GM21529 (cell line): ENCODE measurements at regions not wholly inside any gene's neighbourhood (a gene's known extent, or its start where the extent isn't known, plus 50 kb on each side); places are given as distances from the start of the nearest gene placed in this dataset.

Experiments
- ATAC-seq: cut with Tn5 transposase; IDR thresholded peaks from one replicate; pipeline ENCODE4 v1.9.1; 2021; ENCODE audit not compliant: unreplicated experiment

DNA sequence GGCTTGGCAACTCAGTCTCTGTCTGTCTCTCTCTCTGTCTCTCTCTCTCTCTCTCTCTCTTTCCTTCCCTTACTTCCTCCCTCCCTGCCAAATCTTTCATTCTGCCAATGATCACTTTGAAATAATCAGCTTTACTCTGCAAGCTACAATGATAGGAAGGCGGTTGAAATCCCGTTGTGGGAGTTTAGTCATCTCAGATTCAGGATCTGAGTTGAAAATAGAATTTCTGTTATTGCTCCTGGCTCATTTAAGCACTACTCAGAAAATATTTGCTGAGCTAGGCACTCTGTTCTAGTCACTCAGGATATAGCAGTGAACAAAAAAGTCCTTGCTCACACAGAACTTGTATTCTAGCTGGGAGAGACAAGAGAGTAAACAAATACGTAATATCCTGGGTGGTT, 56.3 kb upstream of the DCTD start:
- ATAC-seq: no peak

DNA sequence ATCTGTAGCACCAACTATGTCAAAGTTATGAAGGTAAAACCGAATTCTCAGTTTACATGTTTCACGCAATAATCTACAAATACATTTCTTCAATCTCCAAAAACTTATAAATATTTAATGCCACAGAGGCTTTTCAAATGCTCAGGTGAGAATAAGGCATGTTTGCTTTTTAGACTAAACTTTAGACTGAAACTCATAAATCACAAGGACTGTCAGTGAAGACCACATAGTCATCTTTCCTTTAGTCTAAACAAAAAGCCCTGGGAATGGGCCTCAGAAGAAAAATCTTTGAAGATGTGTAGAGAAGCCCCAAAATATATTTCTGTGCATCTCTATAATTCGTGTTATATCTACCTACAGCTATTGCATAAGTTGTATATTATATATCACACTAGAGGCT, 54.5 kb upstream of the DCTD start:
- no peak for ATAC-seq

DNA sequence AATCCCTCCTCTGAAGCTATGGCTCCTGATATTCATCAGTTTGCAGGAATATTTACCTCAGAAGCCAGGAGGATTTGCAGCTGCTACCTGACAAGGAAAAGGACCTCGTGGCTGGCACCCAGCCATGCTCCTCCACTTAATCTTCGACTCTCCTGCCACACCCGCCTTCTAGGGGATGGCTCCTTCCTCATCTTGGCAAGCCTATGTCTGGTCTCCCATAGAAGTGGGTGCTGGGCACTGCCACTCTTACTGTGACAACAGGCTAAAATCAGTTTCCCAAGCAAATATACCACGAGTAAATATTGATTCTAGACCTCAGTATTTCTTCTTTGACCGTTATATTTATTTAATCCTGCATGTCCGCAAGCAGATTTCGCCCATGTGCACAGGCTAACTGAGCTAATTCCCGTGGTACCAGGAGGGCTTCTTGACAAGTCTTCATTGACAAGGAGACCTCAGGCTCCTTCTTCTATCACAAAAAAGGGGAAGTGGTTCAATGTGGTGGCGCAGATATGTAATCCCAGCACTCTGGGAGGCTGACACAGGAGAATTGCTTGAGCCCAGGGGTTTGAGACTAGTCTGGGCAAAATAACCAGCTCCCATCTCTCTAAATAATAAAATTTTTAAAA, 52.6 kb upstream of the DCTD start:
- peak; percentile 65 for ATAC-seq

DNA sequence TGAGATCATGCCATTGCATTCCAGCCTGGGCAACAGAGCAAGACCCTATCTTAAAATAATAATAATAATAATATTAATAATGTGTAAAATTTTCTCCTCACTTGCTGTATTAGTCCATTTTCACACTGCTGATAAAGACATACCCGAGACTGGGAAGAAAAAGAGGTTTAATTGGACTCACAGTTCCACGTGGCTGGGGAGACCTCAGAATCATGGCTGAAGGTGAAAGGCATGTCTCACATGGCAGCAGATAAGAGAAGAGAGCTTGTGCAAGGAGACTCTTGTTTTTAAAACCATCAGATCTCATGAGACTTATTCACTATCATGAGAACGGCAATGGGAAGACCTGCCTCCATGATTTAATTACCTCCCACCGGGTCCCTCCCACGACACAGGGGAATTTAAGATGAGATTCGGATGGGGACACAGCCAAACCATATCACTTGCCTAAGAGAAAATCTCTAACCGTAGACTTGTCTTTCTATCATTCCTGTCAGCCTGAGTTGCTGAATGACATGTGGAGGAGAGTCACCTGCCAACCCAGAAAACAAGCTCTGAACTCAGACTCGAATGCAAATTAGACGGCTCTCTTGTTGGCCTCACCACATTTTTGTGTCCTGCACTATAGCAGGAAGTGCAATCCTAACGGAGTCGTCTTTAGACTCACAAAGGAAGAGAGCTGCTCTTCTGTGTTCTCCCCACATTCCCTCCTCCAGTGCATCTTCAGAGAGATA, 51.9 kb upstream of the DCTD start:
- ATAC-seq: peak; percentile 72

DNA sequence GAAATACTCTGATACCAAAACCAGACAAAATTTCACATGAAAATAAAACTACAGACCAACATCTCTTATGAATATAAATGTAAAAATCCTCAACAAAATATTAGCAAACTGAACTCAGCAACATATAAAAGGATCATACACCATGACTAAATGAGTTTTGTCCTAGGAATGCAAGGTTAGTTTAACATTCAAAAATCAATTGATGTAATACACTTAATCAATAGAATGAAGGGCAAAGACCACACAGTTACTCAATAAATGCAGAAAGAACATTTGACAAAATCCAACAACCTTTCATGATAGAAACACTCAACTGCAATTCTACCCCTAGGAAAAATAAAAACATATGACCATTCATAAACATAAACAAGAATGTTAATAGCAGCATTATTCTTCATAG, 50.2 kb upstream of the DCTD start:
- no peak for ATAC-seq
